Large intestine (tissue), 3 donors: ENCODE measurements at regions not wholly inside any gene's neighbourhood (a gene's known extent, or its start where the extent isn't known, plus 50 kb on each side); places are given as distances from the start of the nearest gene placed in this dataset.

Experiments
- DNase-seq, 2 donors: peaks; one replicate each; pipeline versions ENCODE4 v3.0.0 to v3.0.0-alpha.2; 2013
- H3K27ac ChIP-seq: one replicate; pipeline ENCODE4 v1.5.1; 2013; ENCODE audit warnings: low read length
- H3K27me3 ChIP-seq: 2 replicates; pipeline ENCODE4 v1.6.1; 2013; ENCODE audit warnings: low read length; ENCODE audit not compliant: control insufficient read depth, insufficient read depth
- H3K36me3 ChIP-seq: 2 replicates; pipeline ENCODE4 v1.6.1; 2013; ENCODE audit warnings: low read length; ENCODE audit not compliant: control insufficient read depth, insufficient read depth
- H3K4me1 ChIP-seq: one replicate; pipeline ENCODE4 v1.6.1; 2013; ENCODE audit warnings: low read length; ENCODE audit not compliant: control insufficient read depth, insufficient read depth
- H3K4me3 ChIP-seq: one replicate; pipeline ENCODE4 v1.5.1; 2013; ENCODE audit warnings: low read length
- H3K9me3 ChIP-seq: one replicate; pipeline ENCODE4 v1.6.1; 2013; ENCODE audit warnings: mild to moderate bottlenecking, low read depth, low read length, moderate library complexity; ENCODE audit not compliant: control insufficient read depth
- WGBS: methylation state at CpG from one replicate; pipeline ENCODE4 v1.1.5; 2013; ENCODE audit warnings: low lambda C conversion rate; ENCODE audit not compliant: insufficient coverage; 5-methylcytosine and 5-hydroxymethylcytosine counted together

DNA sequence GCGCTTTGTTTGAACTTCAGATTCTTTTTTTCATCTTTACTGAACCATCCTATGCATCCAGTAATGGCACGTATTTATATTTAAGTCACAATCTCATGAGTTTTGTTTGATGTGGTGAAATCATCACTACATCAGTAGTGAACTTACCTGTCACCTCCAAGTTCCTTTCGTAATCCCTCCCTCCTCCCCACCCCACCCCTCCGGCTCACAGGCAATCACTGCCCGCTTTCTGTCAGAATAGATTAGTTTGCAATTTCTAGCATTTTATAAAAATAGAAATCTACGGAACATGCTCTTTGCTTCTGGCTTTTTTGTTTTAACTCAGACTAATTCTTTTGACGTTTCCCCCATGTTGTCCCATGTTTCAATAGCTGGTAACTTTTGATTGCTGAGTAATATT lies 305.4 kb upstream of the IRX4 start:
- WGBS, result 100% methylated on average over 2 of the region's 7 CpGs
- Histone ChIP-seq H3K4me1 (no peaks in the 10 kb centered on the region), H3K27me3 (peaks cover 2% of the 10 kb centered on the region), H3K9me3 (no peaks in the 10 kb centered on the region), H3K4me3 (no peak overlapping the region), H3K36me3 (no peaks in the 10 kb centered on the region), H3K27ac (no peak overlapping the region)
- DNase-seq, result no peak

DNA sequence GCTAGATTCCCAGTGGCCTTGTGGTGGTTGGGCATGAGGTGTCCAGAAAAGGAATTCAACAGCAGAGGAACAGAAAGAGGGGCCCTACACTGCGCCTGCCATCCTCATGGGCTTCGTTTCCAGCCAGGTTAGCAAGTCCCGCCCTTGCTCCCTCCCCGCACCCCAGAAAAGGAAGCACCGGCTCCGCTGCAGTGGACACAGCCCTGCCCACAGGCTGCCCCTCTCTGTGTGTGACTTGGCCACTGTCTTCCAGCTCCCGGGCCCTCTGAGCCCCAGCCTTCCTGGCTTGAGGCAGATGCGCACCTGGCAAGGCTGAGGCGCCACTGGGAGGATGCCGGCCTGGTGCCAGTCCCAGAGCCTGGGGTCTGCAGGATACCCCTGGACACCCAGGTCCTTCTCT lies 305.0 kb upstream of the IRX4 start:
- Histone ChIP-seq H3K9me3 (no peaks in the 10 kb centered on the region), H3K4me3 (no peak overlapping the region), H3K36me3 (no peaks in the 10 kb centered on the region), H3K27ac (no peak overlapping the region), H3K27me3 (peaks cover 2% of the 10 kb centered on the region), H3K4me1 (no peaks in the 10 kb centered on the region)
- no CpG with 5 or more reads among the region's 10 CpGs for WGBS
- DNase-seq, result no peak

DNA sequence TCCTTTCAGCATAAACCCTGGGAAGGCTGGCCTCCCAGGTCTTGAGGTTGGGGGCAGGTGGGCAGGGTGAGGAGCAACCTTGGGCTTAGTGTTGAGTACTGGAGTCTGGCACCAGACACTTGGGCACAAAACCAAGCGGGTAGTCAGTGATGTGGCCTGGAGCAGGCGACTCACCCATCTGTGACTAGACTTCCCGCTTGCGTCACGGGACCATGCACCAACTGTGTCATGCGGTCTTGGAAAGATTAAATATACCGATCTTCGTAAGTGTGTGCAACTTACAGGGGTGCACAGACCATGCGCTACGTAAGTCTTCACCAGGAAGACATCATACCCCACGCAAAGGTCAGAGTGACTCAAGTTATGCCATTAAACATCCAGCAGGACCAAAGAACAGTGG lies 304.4 kb upstream of the IRX4 start:
- no peak for DNase-seq
- no peaks in the 10 kb centered on the region for H3K9me3 ChIP-seq
- H3K4me1 ChIP-seq, result no peaks in the 10 kb centered on the region
- no peak overlapping the region for H3K4me3 ChIP-seq
- H3K36me3 ChIP-seq, result no peaks in the 10 kb centered on the region
- no peak overlapping the region for H3K27ac ChIP-seq
- H3K27me3 ChIP-seq, result peaks cover 2% of the 10 kb centered on the region
- no CpG with 5 or more reads among the region's 11 CpGs for WGBS

DNA sequence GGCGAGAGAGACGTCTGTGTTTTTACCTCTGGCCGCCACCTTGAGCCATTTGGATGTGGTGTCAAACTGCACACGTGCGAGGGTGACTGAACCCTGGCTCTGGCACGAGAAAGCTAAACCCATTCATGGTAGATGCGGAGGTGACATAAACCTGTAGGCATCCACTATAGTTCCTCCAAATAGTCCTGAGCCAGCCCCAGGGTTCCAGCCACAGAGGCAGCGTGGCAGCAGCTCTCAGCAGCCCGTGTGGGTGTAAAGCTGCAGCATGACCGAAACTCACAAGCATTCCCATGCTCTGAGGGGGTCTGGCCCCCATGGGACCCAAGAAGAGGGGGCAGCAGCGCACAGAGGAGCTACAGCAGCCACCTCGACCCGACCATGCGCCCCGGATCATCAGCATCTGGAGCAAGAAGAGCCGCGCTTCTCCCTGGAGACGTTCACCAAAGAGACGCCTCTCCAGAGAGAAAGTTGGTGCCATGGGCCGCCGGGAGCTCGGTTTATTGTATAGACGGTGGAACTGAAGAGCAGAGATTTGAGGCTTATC lies 303.8 kb upstream of the IRX4 start:
- Histone ChIP-seq H3K36me3 (no peaks in the 10 kb centered on the region), H3K27me3 (peaks cover 2% of the 10 kb centered on the region), H3K4me3 (no peak overlapping the region), H3K4me1 (no peaks in the 10 kb centered on the region), H3K27ac (no peak overlapping the region), H3K9me3 (no peaks in the 10 kb centered on the region)
- WGBS, result no CpG with 5 or more reads among the region's 23 CpGs
- DNase-seq, result no peak

DNA sequence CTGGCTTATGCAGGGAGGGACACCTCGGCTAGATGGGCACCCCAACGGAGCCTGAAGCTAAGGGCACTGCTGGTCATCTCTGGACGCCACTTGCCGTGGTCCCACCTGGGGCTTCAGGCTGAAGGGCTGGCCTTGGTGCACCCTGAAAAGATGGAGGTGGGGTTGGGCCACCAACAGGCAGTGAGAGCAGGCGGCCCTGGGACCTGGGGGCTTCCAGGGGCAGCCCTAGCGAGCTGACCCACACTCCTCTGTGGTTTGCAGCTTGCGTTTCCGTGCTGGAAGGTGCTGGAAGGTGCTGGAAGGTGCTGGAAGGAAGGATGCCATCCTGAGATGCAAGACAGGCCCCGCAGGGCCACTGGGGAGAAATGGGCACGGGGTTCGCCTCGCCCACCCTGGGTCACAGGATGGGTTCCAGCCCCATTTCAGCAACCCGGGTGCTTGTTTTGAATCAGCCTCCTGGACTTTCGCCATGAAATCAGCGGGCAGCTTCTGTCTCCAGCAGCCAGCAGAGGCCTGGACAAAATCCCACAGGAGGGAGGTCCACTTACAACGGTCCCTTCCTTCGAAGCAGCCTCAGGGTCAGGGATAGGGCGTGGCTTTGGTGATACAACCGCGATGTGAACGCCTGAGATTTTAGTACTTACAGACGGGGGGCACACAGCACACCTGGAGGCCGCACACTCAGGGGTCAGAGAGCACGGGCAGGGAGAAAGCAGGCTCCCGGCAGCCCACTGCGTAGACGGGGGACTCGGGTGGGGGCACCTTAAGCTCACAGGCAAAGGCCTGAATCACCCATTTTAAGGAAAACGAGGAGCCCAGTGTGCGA lies 303.1 kb upstream of the IRX4 start:
- DNase-seq, result no peak
- Histone ChIP-seq H3K4me1 (no peaks in the 10 kb centered on the region), H3K9me3 (no peaks in the 10 kb centered on the region), H3K36me3 (no peaks in the 10 kb centered on the region), H3K4me3 (no peak overlapping the region), H3K27me3 (peaks cover 2% of the 10 kb centered on the region), H3K27ac (no peak overlapping the region)
- WGBS, result no CpG with 5 or more reads among the region's 30 CpGs

DNA sequence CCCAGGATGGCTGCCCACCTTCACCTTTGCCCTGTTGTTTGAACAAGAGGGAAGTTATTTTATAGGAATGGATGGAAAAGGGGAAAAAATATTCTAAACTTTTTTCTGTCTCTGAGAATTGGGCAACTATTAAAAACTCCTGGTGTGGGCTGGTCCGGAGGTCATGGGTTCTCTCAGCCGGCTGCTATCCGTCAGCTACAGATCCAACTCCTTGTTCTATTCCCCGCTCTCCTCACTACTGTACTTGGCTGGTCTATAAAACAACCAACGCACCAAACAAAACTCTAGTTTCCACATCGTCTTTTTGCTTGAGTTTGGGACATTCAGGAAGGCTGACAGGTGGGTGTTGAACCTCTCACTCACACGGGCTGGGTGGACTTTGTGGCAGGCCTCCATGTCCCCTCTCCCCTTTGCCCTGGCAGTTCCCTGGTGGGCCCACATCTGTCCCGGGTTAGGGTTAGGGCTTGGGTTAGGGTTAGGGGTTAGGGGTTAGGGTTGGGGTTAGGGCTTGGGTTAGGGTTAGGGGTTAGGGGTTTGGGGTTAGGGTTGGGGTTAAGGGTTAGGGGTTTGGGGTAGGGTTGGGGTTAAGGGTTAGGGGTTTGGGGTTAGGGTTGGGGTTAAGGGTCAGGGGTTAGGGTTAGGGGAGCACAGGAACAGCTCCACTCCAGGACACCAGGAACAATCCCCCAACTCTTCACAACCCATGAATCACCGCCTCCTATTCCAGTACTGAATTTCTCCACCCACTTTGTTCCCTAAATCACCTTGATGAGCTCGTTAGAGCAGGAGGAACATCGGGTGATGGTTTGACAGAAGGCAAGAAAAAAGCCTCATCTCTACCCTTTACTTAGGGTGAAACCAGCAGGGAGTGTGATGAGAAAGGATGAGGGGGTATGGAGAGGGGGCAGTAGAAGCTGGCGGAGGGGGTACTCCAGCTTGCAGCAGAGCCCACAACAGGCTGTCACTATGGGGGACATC lies 302.1 kb upstream of the IRX4 start:
- DNase-seq, result no peak
- Histone ChIP-seq H3K27ac (no peak overlapping the region), H3K36me3 (no peaks in the 10 kb centered on the region), H3K9me3 (no peaks in the 10 kb centered on the region), H3K4me1 (no peaks in the 10 kb centered on the region), H3K27me3 (peaks cover 2% of the 10 kb centered on the region), H3K4me3 (no peak overlapping the region)
- WGBS, result no CpG with 5 or more reads among the region's 12 CpGs

DNA sequence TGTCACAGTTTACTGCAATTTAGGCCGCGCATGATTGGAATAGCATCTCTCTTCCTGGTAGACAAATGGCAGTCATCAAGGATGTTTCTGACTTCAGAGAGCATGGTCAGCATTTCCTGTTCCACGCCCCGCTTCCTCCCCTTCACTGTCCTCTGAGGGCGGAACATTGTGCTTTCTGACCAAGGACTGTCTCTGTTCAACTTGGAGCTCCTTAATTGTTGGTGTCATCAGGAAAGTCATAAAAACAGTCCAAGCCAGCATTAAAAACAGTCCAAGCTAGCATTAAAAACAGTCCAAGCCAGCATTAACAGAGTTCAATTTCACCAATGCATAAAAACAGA lies 301.3 kb upstream of the IRX4 start:
- DNase-seq, result no peak
- Histone ChIP-seq H3K4me3 (no peak overlapping the region), H3K9me3 (no peaks in the 10 kb centered on the region), H3K27me3 (peaks cover 2% of the 10 kb centered on the region), H3K36me3 (no peaks in the 10 kb centered on the region), H3K4me1 (no peaks in the 10 kb centered on the region), H3K27ac (no peak overlapping the region)
- WGBS, result no CpG with 5 or more reads among the region's 5 CpGs

DNA sequence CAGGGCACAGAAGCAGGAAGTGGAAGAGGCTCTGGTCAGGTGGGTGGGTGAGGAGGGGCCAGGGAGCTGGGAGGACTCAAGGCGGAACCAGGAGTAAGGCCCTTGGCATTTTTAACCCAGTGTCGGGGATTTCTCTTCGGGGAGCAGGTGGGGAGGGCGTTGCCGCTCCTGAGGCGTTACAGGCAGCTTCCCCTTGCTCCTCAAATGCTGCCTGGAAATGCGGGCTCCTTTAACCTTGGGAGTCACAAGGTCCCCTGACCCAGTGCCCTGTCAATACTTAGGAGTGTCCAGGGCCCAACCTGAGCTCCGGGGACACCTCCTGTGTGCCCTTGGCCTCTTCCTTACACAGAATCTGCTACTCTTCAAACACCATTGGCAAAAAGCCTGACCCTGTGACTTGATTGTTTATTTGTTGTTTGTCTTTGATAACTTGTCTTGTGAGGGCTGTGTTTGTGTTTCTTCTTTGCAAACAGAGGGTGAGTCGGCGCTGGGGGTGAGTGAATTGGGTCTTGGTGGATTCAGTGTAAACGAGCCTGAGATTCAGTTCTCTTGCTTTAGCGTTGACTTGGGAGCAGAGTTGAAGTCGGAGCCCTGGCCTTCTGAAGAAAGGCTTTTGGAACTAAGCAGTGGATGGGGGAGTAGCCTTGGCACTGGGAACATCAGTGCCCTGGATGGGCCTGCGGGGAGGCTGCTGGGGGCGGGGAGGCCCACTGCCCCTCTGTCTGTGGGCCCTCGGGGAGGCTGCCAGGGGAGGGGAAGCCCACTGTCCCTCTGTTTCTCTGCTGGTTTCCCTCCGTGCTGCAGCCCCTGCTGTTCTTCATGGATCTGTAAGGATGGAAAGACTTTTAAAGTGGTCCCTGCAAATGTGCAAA lies 300.7 kb upstream of the IRX4 start:
- no CpG with 5 or more reads among the region's 17 CpGs for WGBS
- H3K4me1 ChIP-seq, result no peaks in the 10 kb centered on the region
- no peak for DNase-seq
- H3K9me3 ChIP-seq, result no peaks in the 10 kb centered on the region
- no peaks in the 10 kb centered on the region for H3K36me3 ChIP-seq
- H3K27ac ChIP-seq, result no peak overlapping the region
- no peak overlapping the region for H3K4me3 ChIP-seq
- H3K27me3 ChIP-seq, result peaks cover 2% of the 10 kb centered on the region

DNA sequence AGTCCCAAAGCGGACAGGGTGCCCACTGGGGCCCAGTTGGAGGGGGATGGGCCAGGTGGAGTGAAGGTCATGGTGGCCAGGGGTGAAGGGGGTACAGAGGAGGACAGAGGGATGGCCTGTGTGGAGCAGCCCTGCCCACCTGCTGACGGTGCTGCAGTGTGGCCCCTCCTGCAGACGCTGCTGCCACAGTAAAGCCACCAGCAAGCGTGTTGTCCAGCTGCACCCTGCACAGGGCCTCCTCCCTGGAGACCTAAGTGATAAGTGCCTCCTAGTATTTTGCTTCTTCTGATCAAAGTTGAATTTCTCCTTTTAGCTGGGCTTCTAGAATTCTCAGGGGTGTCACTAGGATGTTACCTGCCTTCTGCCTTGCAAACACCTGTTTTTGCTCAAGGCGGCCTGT lies 299.3 kb upstream of the IRX4 start:
- no peak overlapping the region for H3K27ac ChIP-seq
- no peaks in the 10 kb centered on the region for H3K36me3 ChIP-seq
- no CpG with 5 or more reads among the region's 5 CpGs for WGBS
- no peaks in the 10 kb centered on the region for H3K4me1 ChIP-seq
- no peak for DNase-seq
- no peak overlapping the region for H3K4me3 ChIP-seq
- peaks cover 2% of the 10 kb centered on the region for H3K27me3 ChIP-seq
- no peaks in the 10 kb centered on the region for H3K9me3 ChIP-seq

DNA sequence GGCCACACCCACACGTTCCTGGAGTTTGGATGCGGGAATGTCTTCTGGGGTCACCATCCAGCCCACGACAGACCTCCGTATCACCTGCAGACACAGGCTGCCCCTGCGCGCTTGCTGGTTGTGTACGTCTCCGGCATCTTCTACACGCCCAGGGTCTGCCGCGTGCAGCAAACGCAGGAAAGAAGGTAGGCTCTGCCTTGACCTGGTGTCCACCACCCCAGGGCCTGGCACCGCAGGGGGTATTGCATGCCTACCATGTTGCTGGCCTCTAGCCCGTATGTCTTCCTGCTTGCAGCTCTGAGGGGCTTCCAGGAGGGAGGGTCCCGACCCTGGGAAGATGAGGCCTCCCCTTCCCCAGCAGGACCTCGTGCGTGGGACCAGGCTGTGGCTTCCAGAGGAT lies 298.8 kb upstream of the IRX4 start:
- Histone ChIP-seq H3K27me3 (peaks cover 2% of the 10 kb centered on the region), H3K9me3 (no peaks in the 10 kb centered on the region), H3K36me3 (no peaks in the 10 kb centered on the region), H3K4me3 (no peak overlapping the region), H3K4me1 (no peaks in the 10 kb centered on the region), H3K27ac (no peak overlapping the region)
- WGBS, result no CpG with 5 or more reads among the region's 17 CpGs
- DNase-seq, result no peak
